MG63 (cell line): ENCODE measurements at regions not wholly inside any gene's neighbourhood (a gene's known extent, or its start where the extent isn't known, plus 50 kb on each side); places are given as distances from the start of the nearest gene placed in this dataset.

Source experiments
- DNase-seq: peaks from one replicate; pipeline ENCODE4 v3.0.0-alpha.2; 2020
- H3K27me3 ChIP-seq: fragments of 250-450 bp; sonication (Bioruptor Pico); 2 replicates; pipeline ENCODE4 v1.5.1; 2020; ENCODE audit warnings: mild to moderate bottlenecking, moderate library complexity
- H3K36me3 ChIP-seq: fragments of 250-450 bp; sonication (Bioruptor Pico); 2 replicates; pipeline ENCODE4 v1.5.1; 2020; ENCODE audit warnings: mild to moderate bottlenecking, moderate library complexity
- H3K4me3 ChIP-seq: fragments of 250-450 bp; sonication (Bioruptor Pico); 2 replicates; pipeline ENCODE4 v1.5.1; 2020; ENCODE audit warnings: mild to moderate bottlenecking, moderate library complexity
- H3K9me3 ChIP-seq: fragments of 250-450 bp; sonication (Bioruptor Pico); 2 replicates; pipeline ENCODE4 v1.5.1; 2020; ENCODE audit warnings: mild to moderate bottlenecking, moderate library complexity

GRCh38 chr3:170766253-170766652 lies 103.7 kb downstream of the RPL22L1 start:
- Histone ChIP-seq H3K36me3 (no peaks in the 10 kb centered on the region), H3K9me3 (no peaks in the 10 kb centered on the region), H3K4me3 (no peak overlapping the region), H3K27me3 (no peaks in the 10 kb centered on the region)
- no peak for DNase-seq

- Histone ChIP-seq H3K4me3 (no peak overlapping the region), H3K36me3 (no peaks in the 10 kb centered on the region), H3K27me3 (no peaks in the 10 kb centered on the region), H3K9me3 (no peaks in the 10 kb centered on the region)
- no peak for DNase-seq
Measured at GRCh38 chr3:170765419-170766078, 104.4 kb downstream of the RPL22L1 start.

- DNase-seq = no peak
- Histone ChIP-seq H3K4me3 (no peak overlapping the region), H3K9me3 (no peaks in the 10 kb centered on the region), H3K27me3 (no peaks in the 10 kb centered on the region), H3K36me3 (no peaks in the 10 kb centered on the region)
Measured at GRCh38 chr3:170764017-170764416, 106.0 kb downstream of the RPL22L1 start.

- DNase-seq = no peak
- Histone ChIP-seq H3K27me3 (no peaks in the 10 kb centered on the region), H3K4me3 (no peak overlapping the region), H3K36me3 (no peaks in the 10 kb centered on the region), H3K9me3 (no peaks in the 10 kb centered on the region)
Measured at GRCh38 chr3:170762064-170762463, 107.9 kb downstream of the RPL22L1 start.

- H3K27me3 ChIP-seq = no peaks in the 10 kb centered on the region
- H3K9me3 ChIP-seq = no peaks in the 10 kb centered on the region
- no peaks in the 10 kb centered on the region for H3K36me3 ChIP-seq
- H3K4me3 ChIP-seq = no peak overlapping the region
- DNase-seq = no peak
Measured at GRCh38 chr3:170761103-170761502, 108.9 kb downstream of the RPL22L1 start.

- Histone ChIP-seq H3K4me3 (no peak overlapping the region), H3K27me3 (no peaks in the 10 kb centered on the region), H3K9me3 (no peaks in the 10 kb centered on the region), H3K36me3 (no peaks in the 10 kb centered on the region)
- DNase-seq = no peak
Measured at GRCh38 chr3:170760174-170760526, 109.8 kb downstream of the RPL22L1 start.

GRCh38 chr3:170759511-170760173 lies 110.4 kb downstream of the RPL22L1 start:
- Histone ChIP-seq H3K36me3 (no peaks in the 10 kb centered on the region), H3K9me3 (no peaks in the 10 kb centered on the region), H3K27me3 (no peaks in the 10 kb centered on the region), H3K4me3 (no peak overlapping the region)
- no peak for DNase-seq

GRCh38 chr3:170757038-170757437 lies 113.0 kb downstream of the RPL22L1 start:
- Histone ChIP-seq H3K9me3 (no peaks in the 10 kb centered on the region), H3K36me3 (no peaks in the 10 kb centered on the region; the same call in 1 of the 2 replicates), H3K27me3 (no peaks in the 10 kb centered on the region), H3K4me3 (no peak overlapping the region)
- DNase-seq = no peak

- H3K4me3 ChIP-seq = no peak overlapping the region
- no peaks in the 10 kb centered on the region for H3K9me3 ChIP-seq
- no peak for DNase-seq
- no peaks in the 10 kb centered on the region for H3K27me3 ChIP-seq
- no peaks in the 10 kb centered on the region; the same call in 1 of the 2 replicates for H3K36me3 ChIP-seq
Measured at GRCh38 chr3:170754311-170754693, 115.7 kb downstream of the RPL22L1 start.

GRCh38 chr3:170753421-170754310 lies 116.3 kb downstream of the RPL22L1 start:
- Histone ChIP-seq H3K9me3 (no peaks in the 10 kb centered on the region), H3K4me3 (no peak overlapping the region), H3K27me3 (no peaks in the 10 kb centered on the region), H3K36me3 (no peaks in the 10 kb centered on the region; the same call in 1 of the 2 replicates)
- DNase-seq = no peak

- Histone ChIP-seq H3K4me3 (no peak overlapping the region), H3K9me3 (no peaks in the 10 kb centered on the region), H3K27me3 (no peaks in the 10 kb centered on the region), H3K36me3 (no peaks in the 10 kb centered on the region; the same call in 1 of the 2 replicates)
- no peak for DNase-seq
Measured at GRCh38 chr3:170752571-170753155, 117.3 kb downstream of the RPL22L1 start.

GRCh38 chr3:170751899-170752293 lies 118.1 kb downstream of the RPL22L1 start:
- Histone ChIP-seq H3K27me3 (no peaks in the 10 kb centered on the region), H3K4me3 (no peak overlapping the region), H3K9me3 (peaks cover 3% of the 10 kb centered on the region; the same call in 1 of the 2 replicates), H3K36me3 (no peaks in the 10 kb centered on the region; the same call in 1 of the 2 replicates)
- no peak for DNase-seq

- Histone ChIP-seq H3K36me3 (no peaks in the 10 kb centered on the region; the same call in 1 of the 2 replicates), H3K4me3 (no peak overlapping the region), H3K27me3 (no peaks in the 10 kb centered on the region), H3K9me3 (peaks cover 3% of the 10 kb centered on the region; the same call in 1 of the 2 replicates)
- DNase-seq = peak; percentile 96
Measured at GRCh38 chr3:170751083-170751898, 118.7 kb downstream of the RPL22L1 start.

- H3K9me3 ChIP-seq = peaks cover 3% of the 10 kb centered on the region; the same call in 1 of the 2 replicates
- DNase-seq = no peak
- no peaks in the 10 kb centered on the region for H3K27me3 ChIP-seq
- no peak overlapping the region for H3K4me3 ChIP-seq
- H3K36me3 ChIP-seq = no peaks in the 10 kb centered on the region; the same call in 1 of the 2 replicates
Measured at GRCh38 chr3:170750478-170750830, 119.5 kb downstream of the RPL22L1 start.

- H3K27me3 ChIP-seq = no peaks in the 10 kb centered on the region
- DNase-seq = no peak
- H3K36me3 ChIP-seq = no peaks in the 10 kb centered on the region; the same call in 1 of the 2 replicates
- peaks cover 3% of the 10 kb centered on the region; the same call in 1 of the 2 replicates for H3K9me3 ChIP-seq
- no peak overlapping the region for H3K4me3 ChIP-seq
Measured at GRCh38 chr3:170749765-170750477, 120.1 kb downstream of the RPL22L1 start.
